DMS53 treated with DMSO at 0.1 percent for 48 hours (cell line): ENCODE measurements at regions not wholly inside any gene's neighbourhood (a gene's known extent, or its start where the extent isn't known, plus 50 kb on each side); places are given as distances from the start of the nearest gene placed in this dataset.
"Not testable (repeated sequence)": the region's sequence is repeated elsewhere in the genome, so short reads cannot be mapped to it uniquely, and the experiment has no call there.

Experiments
- DNase-seq: peaks from one replicate; lab custom pipeline; 2025; ENCODE audit not compliant: unreplicated experiment; lab: John Stamatoyannopoulos, UW

GRCh38 chr7:109696723-109697122 lies 1127.0 kb downstream of the DNAJB9 start:
- DNase-seq, result no peak

- no peak for DNase-seq
Observed at GRCh38 chr7:109699661-109700060, 1130.0 kb downstream of the DNAJB9 start.

GRCh38 chr7:109713366-109713765 lies 1143.7 kb downstream of the DNAJB9 start:
- no peak for DNase-seq

GRCh38 chr7:109719359-109719758 lies 1149.7 kb downstream of the DNAJB9 start:
- DNase-seq, result not testable (repeated sequence)

- DNase-seq, result no peak
Observed at GRCh38 chr7:109734601-109735000, 1164.9 kb downstream of the DNAJB9 start.

- DNase-seq, result no peak
Observed at GRCh38 chr7:109735881-109736280, 1166.2 kb downstream of the DNAJB9 start.

- no peak for DNase-seq
Observed at GRCh38 chr7:109745677-109746410, 1176.2 kb downstream of the DNAJB9 start.

GRCh38 chr7:109751241-109751640 lies 1181.6 kb downstream of the DNAJB9 start:
- peak; percentile 64 for DNase-seq

- DNase-seq, result no peak
Observed at GRCh38 chr7:109752068-109752467, 1182.4 kb downstream of the DNAJB9 start.

GRCh38 chr7:109757713-109758112 lies 1188.0 kb downstream of the DNAJB9 start:
- no peak for DNase-seq

- DNase-seq, result peak; percentile 12
Observed at GRCh38 chr7:109763611-109764010, 1193.9 kb downstream of the DNAJB9 start.

GRCh38 chr7:109772161-109772560 lies 1202.5 kb downstream of the DNAJB9 start:
- no peak for DNase-seq

GRCh38 chr7:109782806-109783205 lies 1213.1 kb downstream of the DNAJB9 start:
- no peak for DNase-seq

- no peak for DNase-seq
Observed at GRCh38 chr7:109806548-109806947, 1236.9 kb downstream of the DNAJB9 start.

- DNase-seq, result no peak
Observed at GRCh38 chr7:109821156-109821555, 1251.5 kb downstream of the DNAJB9 start.

- no peak for DNase-seq
Observed at GRCh38 chr7:109834851-109835250, 1256.1 kb upstream of the LRRN3 start.

GRCh38 chr7:109835577-109835976 lies 1255.3 kb upstream of the LRRN3 start:
- no peak for DNase-seq

- no peak for DNase-seq
Observed at GRCh38 chr7:109836016-109836415, 1254.9 kb upstream of the LRRN3 start.

- DNase-seq, result no peak
Observed at GRCh38 chr7:109842386-109842785, 1248.5 kb upstream of the LRRN3 start.

- DNase-seq, result peak; percentile 26
Observed at GRCh38 chr7:109844362-109844761, 1246.6 kb upstream of the LRRN3 start.

- DNase-seq, result no peak
Observed at GRCh38 chr7:109864230-109864629, 1226.7 kb upstream of the LRRN3 start.

- no peak for DNase-seq
Observed at GRCh38 chr7:109868215-109868860, 1222.6 kb upstream of the LRRN3 start.

GRCh38 chr7:109873296-109873695 lies 1217.6 kb upstream of the LRRN3 start:
- no peak for DNase-seq
